DND-41 (cell line): ENCODE measurements at regions not wholly inside any gene's neighbourhood (a gene's known extent, or its start where the extent isn't known, plus 50 kb on each side); places are given as distances from the start of the nearest gene placed in this dataset.

Source experiments
- EZH2 ChIP-seq: IDR thresholded peaks from 3 replicates; pipeline ENCODE4 v1.6.1; 2012; ENCODE audit warnings: borderline replicate concordance, low read depth, mild to moderate bottlenecking, moderate library complexity, low read length, inconsistent platforms; ENCODE audit not compliant: severe bottlenecking
- TF ChIP-seq, protein P1 (sequence below): IDR thresholded peaks from 2 replicates; pipeline ENCODE4 v1.5.1; 2012; ENCODE audit warnings: borderline replicate concordance, low read length, moderate library complexity, mild to moderate bottlenecking; ENCODE audit not compliant: poor library complexity, severe bottlenecking; ENCODE audit errors: extremely low read depth

DNA sequence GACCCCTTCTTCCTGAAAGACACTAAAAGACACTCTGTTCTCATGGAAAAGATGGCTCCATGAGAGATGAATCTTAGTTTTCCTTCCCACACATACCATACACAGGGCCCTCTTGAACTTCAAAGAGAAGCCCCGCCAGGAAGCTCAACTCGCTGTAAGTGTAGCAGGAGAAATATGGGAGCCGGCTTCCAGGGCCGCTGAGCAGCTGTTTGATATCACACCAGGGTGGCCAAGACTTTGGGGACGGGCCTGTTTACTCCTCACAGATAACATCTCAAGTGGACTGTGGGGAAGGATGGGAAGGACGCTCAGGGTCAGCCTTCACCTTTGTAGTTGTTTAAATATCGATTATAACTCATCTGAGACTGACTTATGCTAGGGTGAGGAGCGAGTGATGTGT is 235.5 kb upstream of the TBX3 start:
- TF ChIP-seq, protein P1, sequence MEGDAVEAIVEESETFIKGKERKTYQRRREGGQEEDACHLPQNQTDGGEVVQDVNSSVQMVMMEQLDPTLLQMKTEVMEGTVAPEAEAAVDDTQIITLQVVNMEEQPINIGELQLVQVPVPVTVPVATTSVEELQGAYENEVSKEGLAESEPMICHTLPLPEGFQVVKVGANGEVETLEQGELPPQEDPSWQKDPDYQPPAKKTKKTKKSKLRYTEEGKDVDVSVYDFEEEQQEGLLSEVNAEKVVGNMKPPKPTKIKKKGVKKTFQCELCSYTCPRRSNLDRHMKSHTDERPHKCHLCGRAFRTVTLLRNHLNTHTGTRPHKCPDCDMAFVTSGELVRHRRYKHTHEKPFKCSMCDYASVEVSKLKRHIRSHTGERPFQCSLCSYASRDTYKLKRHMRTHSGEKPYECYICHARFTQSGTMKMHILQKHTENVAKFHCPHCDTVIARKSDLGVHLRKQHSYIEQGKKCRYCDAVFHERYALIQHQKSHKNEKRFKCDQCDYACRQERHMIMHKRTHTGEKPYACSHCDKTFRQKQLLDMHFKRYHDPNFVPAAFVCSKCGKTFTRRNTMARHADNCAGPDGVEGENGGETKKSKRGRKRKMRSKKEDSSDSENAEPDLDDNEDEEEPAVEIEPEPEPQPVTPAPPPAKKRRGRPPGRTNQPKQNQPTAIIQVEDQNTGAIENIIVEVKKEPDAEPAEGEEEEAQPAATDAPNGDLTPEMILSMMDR, result no peak
- TF ChIP-seq EZH2, result no peak
